ENCODE measurements at regions not wholly inside any gene's neighbourhood (a gene's known extent, or its start where the extent isn't known, plus 50 kb on each side); places are given as distances from the start of the nearest gene placed in this dataset.
"Not testable (repeated sequence)": the region's sequence is repeated elsewhere in the genome, so short reads cannot be mapped to it uniquely, and the experiment has no call there.

DNA sequence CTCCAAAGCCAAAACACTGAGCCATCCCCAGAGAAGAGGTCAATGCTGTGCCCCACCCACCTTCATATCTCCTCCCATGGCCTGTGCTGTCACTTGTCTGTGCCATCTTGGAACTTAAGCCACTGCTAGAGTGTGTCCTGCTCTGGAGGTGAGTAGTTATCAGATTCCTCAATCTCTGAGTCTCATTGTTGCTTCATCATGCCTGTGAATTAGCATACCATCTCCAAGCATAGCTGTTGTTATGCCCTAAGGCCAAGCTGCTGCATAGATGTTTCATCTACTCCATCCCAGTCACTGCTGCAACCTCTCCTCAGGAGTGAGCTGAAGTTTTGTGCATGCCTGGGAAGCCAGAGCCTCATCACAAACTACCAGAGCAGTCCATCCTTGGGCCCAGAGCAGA lies 349.0 kb downstream of the ZWINT start:
- intact Hi-C loops (cut with micrococcal nuclease) = no loop called here
- H3K9me3 Mint-ChIP-seq = peaks cover 16% of the 10 kb centered on the region
- H3K36me3 Mint-ChIP-seq (ENCODE audit: low read depth) = no peaks in the 10 kb centered on the region
- no peak for DNase-seq (ENCODE audit: low spot score)
- H3K4me1 Mint-ChIP-seq (ENCODE audit: low read depth) = no peaks in the 10 kb centered on the region
- H3K4me3 Mint-ChIP-seq (ENCODE audit: low read depth) = no peak overlapping the region
- no peaks in the 10 kb centered on the region for H3K27me3 Mint-ChIP-seq (ENCODE audit: low read depth)
- H3K27ac Mint-ChIP-seq = no peak overlapping the region

GRCh38 chr10:56003555-56003954 lies 357.5 kb downstream of the ZWINT start:
- DNase-seq (ENCODE audit: low spot score) = no peak
- Mint-ChIP-seq H3K4me3 (ENCODE audit: low read depth) (no peak overlapping the region), H3K27ac (no peak overlapping the region), H3K9me3 (peaks cover 11% of the 10 kb centered on the region), H3K4me1 (ENCODE audit: low read depth) (no peaks in the 10 kb centered on the region), H3K36me3 (ENCODE audit: low read depth) (no peaks in the 10 kb centered on the region), H3K27me3 (ENCODE audit: low read depth) (no peaks in the 10 kb centered on the region)
- intact Hi-C loops (cut with micrococcal nuclease) = no loop called here

DNA sequence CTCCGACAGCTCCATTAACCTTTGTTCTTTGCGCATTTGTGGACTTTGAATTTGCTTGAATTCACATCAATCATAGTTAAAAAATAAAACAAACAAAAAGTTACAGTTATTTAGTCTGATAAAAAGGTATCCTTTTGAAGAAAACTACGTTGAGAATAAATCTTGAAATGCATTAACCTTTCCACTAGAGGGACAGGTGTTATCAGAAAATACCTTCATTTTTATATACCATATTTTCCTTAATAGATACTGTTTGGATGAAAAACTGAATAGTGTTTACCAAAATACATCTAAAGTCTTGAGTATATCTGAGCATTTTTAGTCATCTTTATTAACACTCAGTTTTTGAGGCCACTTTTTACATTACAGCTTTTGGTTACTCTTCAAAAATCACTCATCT lies 371.9 kb downstream of the ZWINT start:
- Mint-ChIP-seq H3K4me1 (ENCODE audit: low read depth) (no peaks in the 10 kb centered on the region), H3K27ac (no peak overlapping the region), H3K27me3 (ENCODE audit: low read depth) (no peaks in the 10 kb centered on the region), H3K9me3 (peaks cover 3% of the 10 kb centered on the region), H3K36me3 (ENCODE audit: low read depth) (no peaks in the 10 kb centered on the region), H3K4me3 (ENCODE audit: low read depth) (no peak overlapping the region)
- intact Hi-C loops (cut with micrococcal nuclease) = no loop called here
- DNase-seq (ENCODE audit: low spot score) = no peak

- intact Hi-C loops (cut with micrococcal nuclease) = no loop called here
- Mint-ChIP-seq H3K4me3 (ENCODE audit: low read depth) (no peak overlapping the region), H3K36me3 (ENCODE audit: low read depth) (no peaks in the 10 kb centered on the region), H3K4me1 (ENCODE audit: low read depth) (no peaks in the 10 kb centered on the region), H3K27ac (no peak overlapping the region), H3K9me3 (no peaks in the 10 kb centered on the region), H3K27me3 (ENCODE audit: low read depth) (no peaks in the 10 kb centered on the region)
- no peak for DNase-seq (ENCODE audit: low spot score)
These were observed 381.9 kb downstream of the ZWINT start for GRCh38 chr10:55979203-55979602.

DNA sequence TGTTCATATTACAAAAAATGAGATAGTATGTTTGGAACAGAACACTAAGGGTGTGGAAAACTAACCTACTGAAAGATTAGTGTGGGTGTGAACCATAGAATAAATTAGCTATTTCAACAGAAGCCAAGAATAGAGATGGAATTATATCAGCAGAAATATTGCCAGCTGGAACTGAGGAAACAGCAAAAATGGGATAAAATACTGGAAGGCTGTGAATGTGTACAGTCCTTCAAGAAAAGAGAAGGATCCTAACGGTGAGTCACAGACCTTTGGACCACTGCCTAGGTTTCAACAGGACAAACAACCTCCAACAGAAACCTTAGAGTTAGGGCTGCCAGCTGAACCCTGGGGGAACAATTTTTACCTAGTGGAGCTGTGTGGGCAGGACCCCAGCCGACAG lies 395.0 kb downstream of the ZWINT start:
- Mint-ChIP-seq H3K9me3 (peaks cover 16% of the 10 kb centered on the region), H3K36me3 (ENCODE audit: low read depth) (no peaks in the 10 kb centered on the region), H3K4me3 (ENCODE audit: low read depth) (no peak overlapping the region), H3K27me3 (ENCODE audit: low read depth) (no peaks in the 10 kb centered on the region), H3K4me1 (ENCODE audit: low read depth) (no peaks in the 10 kb centered on the region), H3K27ac (no peak overlapping the region)
- intact Hi-C loops (cut with micrococcal nuclease) = no loop called here
- DNase-seq (ENCODE audit: low spot score) = no peak

DNA sequence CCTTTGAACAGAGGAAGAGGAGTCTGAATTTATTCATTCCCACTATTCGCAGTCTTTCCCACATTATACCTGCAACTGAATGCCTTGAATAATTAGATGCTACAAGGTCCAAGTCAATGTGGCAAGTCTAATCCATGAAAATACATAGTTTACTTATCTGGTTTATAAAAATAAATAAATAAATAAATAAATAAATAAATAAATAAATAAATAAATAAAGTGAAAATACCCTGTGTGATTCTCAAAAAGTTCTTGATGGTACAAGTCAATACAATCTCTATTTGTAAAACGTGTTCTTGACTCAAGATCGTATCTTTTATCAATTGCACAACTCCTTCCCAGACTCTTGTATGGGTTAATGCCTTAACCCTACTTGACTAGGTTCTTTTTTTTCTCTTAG lies 417.7 kb downstream of the ZWINT start:
- no peaks in the 10 kb centered on the region for H3K27me3 Mint-ChIP-seq (ENCODE audit: low read depth)
- intact Hi-C loops (cut with micrococcal nuclease) = no loop called here
- H3K36me3 Mint-ChIP-seq (ENCODE audit: low read depth) = no peaks in the 10 kb centered on the region
- peaks cover 8% of the 10 kb centered on the region for H3K9me3 Mint-ChIP-seq
- no peaks in the 10 kb centered on the region for H3K4me1 Mint-ChIP-seq (ENCODE audit: low read depth)
- DNase-seq (ENCODE audit: low spot score) = no peak
- no peak overlapping the region for H3K27ac Mint-ChIP-seq
- no peak overlapping the region for H3K4me3 Mint-ChIP-seq (ENCODE audit: low read depth)

DNA sequence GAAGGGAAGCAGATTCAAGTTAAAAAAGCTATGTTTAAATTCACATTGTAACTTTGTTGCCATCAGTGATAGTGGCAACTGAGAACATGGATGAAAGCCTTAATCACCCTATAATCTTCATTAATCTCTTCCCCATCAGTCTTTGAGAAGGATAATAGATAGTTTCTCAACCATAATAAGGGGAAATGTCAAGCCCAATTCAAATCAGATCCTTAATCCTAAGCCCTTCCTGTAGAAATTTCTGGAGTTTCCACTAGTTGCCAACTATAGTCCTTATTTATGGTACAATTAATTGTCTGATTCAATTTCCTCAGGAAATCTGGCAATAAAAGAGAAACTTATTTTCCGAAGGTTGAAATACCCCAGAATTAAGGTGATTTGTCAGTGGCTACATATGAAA lies 431.8 kb downstream of the ZWINT start:
- Mint-ChIP-seq H3K4me3 (ENCODE audit: low read depth) (no peak overlapping the region), H3K27me3 (ENCODE audit: low read depth) (no peaks in the 10 kb centered on the region), H3K9me3 (peaks cover 3% of the 10 kb centered on the region), H3K4me1 (ENCODE audit: low read depth) (no peaks in the 10 kb centered on the region), H3K27ac (no peak overlapping the region), H3K36me3 (ENCODE audit: low read depth) (no peaks in the 10 kb centered on the region)
- no peak for DNase-seq (ENCODE audit: low spot score)
- intact Hi-C loops (cut with micrococcal nuclease) = no loop called here

- H3K27me3 Mint-ChIP-seq (ENCODE audit: low read depth); H3K4me3 Mint-ChIP-seq (ENCODE audit: low read depth); H3K27ac Mint-ChIP-seq; H3K36me3 Mint-ChIP-seq (ENCODE audit: low read depth); DNase-seq (ENCODE audit: low spot score); intact Hi-C loops (cut with micrococcal nuclease); H3K4me1 Mint-ChIP-seq (ENCODE audit: low read depth): not testable (repeated sequence)
- peaks cover 33% of the 10 kb centered on the region for H3K9me3 Mint-ChIP-seq
These were observed 461.4 kb downstream of the ZWINT start for GRCh38 chr10:55899472-55900147.

DNA sequence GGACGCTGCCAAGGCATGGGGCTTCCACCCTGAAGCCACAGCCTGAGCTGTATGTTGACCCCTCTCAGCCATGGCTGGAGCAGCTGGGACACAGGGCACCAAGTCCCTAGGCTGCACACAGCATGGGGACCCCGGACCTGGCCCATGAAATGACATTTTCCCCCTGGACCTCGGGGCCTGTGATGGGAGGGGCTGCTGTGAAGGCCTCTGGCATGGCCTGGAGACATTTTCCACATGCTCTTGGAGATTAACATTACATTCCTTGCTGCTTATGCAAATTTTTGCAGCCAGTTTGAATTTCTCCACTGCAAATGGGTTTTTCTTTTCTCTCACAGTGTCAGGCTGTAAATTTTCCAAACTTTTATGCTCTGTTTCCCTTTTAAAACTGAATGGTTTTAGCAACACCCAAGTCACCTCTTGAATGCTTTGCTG lies 463.6 kb downstream of the ZWINT start:
- intact Hi-C loops (cut with micrococcal nuclease) = no loop called here
- H3K36me3 Mint-ChIP-seq (ENCODE audit: low read depth) = no peaks in the 10 kb centered on the region
- H3K4me1 Mint-ChIP-seq (ENCODE audit: low read depth) = no peaks in the 10 kb centered on the region
- no peak overlapping the region for H3K27ac Mint-ChIP-seq
- H3K27me3 Mint-ChIP-seq (ENCODE audit: low read depth) = no peaks in the 10 kb centered on the region
- DNase-seq (ENCODE audit: low spot score) = no peak
- no peak overlapping the region for H3K4me3 Mint-ChIP-seq (ENCODE audit: low read depth)
- peaks cover 31% of the 10 kb centered on the region for H3K9me3 Mint-ChIP-seq

DNA sequence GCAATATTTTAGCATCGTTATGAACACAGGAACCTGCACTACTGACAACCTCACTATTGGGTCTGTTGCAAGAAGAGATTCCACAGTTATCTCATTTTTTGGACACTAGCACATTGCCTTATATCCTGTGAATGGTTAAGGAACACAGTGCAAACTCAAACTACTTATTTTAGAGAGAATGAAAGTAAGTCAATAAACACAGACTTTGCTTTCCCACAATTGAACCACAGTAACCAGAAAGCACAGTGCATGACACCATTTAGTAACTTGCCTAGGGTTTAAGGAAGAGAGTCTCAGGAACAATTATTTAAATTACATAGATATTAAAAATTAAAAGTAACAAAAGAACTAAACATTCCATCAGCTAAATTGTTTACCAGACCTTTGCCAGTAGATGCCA lies 468.8 kb downstream of the ZWINT start:
- Mint-ChIP-seq H3K9me3 (peaks cover 16% of the 10 kb centered on the region), H3K4me1 (ENCODE audit: low read depth) (no peaks in the 10 kb centered on the region), H3K4me3 (ENCODE audit: low read depth) (no peak overlapping the region), H3K36me3 (ENCODE audit: low read depth) (no peaks in the 10 kb centered on the region), H3K27me3 (ENCODE audit: low read depth) (no peaks in the 10 kb centered on the region), H3K27ac (no peak overlapping the region)
- intact Hi-C loops (cut with micrococcal nuclease) = no loop called here
- DNase-seq (ENCODE audit: low spot score) = no peak

DNA sequence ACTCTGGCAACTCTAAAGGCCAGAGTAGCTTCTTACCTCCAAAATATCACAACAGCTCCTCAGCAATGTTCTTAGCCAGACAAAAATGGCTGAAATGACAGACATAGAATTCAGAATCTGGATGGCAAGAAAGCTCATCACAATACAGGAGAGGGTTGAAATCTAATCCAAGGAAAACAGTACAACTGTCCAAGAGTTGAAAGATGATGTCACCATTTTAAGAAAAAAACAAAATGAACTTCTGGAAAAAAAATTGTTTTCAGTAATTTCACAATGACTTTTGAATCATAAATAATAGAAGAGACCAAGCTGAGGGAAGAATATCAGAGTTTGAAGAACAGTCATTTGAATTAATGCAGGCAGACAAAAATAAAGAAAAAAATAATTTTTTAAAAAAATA lies 479.5 kb downstream of the ZWINT start:
- H3K27me3 Mint-ChIP-seq (ENCODE audit: low read depth) = no peaks in the 10 kb centered on the region
- no peak overlapping the region for H3K4me3 Mint-ChIP-seq (ENCODE audit: low read depth)
- peaks cover 24% of the 10 kb centered on the region for H3K9me3 Mint-ChIP-seq
- H3K4me1 Mint-ChIP-seq (ENCODE audit: low read depth) = no peaks in the 10 kb centered on the region
- intact Hi-C loops (cut with micrococcal nuclease) = no loop called here
- H3K36me3 Mint-ChIP-seq (ENCODE audit: low read depth) = no peaks in the 10 kb centered on the region
- no peak for DNase-seq (ENCODE audit: low spot score)
- no peak overlapping the region for H3K27ac Mint-ChIP-seq

- no peaks in the 10 kb centered on the region for H3K4me1 Mint-ChIP-seq (ENCODE audit: low read depth)
- H3K27ac Mint-ChIP-seq = no peak overlapping the region
- H3K9me3 Mint-ChIP-seq = peaks cover 17% of the 10 kb centered on the region
- H3K27me3 Mint-ChIP-seq (ENCODE audit: low read depth) = no peaks in the 10 kb centered on the region
- no peaks in the 10 kb centered on the region for H3K36me3 Mint-ChIP-seq (ENCODE audit: low read depth)
- intact Hi-C loops (cut with micrococcal nuclease) = no loop called here
- no peak for DNase-seq (ENCODE audit: low spot score)
- H3K4me3 Mint-ChIP-seq (ENCODE audit: low read depth) = no peak overlapping the region
These were observed 487.6 kb downstream of the ZWINT start for GRCh38 chr10:55873485-55873884.

GRCh38 chr10:55870186-55870585 lies 490.9 kb downstream of the ZWINT start:
- no peak for DNase-seq (ENCODE audit: low spot score)
- H3K4me1 Mint-ChIP-seq (ENCODE audit: low read depth) = no peaks in the 10 kb centered on the region
- H3K27me3 Mint-ChIP-seq (ENCODE audit: low read depth) = no peaks in the 10 kb centered on the region
- no peaks in the 10 kb centered on the region for H3K36me3 Mint-ChIP-seq (ENCODE audit: low read depth)
- no peak overlapping the region for H3K27ac Mint-ChIP-seq
- peaks cover 14% of the 10 kb centered on the region for H3K9me3 Mint-ChIP-seq
- intact Hi-C loops (cut with micrococcal nuclease) = no loop called here
- no peak overlapping the region for H3K4me3 Mint-ChIP-seq (ENCODE audit: low read depth)

DNA sequence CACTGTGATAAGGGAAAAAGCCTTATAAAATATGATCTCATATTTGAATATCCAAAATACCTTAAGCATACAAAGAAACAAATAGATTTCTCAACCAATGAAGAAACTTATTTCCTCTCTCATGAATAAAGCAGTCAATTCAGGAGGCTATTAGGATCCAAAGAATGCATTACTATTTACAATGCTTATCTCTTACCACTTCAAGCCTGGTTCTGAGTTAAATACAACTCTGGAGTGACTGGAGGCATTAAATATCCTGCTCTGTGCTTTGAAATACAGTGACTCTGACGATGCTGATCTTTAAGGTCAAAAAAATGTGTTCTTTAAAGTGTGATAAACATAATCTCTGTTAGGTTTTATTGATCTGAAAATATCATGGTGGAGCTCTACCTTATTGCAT lies 493.2 kb downstream of the ZWINT start:
- H3K4me3 Mint-ChIP-seq (ENCODE audit: low read depth) = no peak overlapping the region
- H3K4me1 Mint-ChIP-seq (ENCODE audit: low read depth) = no peaks in the 10 kb centered on the region
- H3K9me3 Mint-ChIP-seq = peaks cover 15% of the 10 kb centered on the region
- H3K36me3 Mint-ChIP-seq (ENCODE audit: low read depth) = no peaks in the 10 kb centered on the region
- H3K27ac Mint-ChIP-seq = no peak overlapping the region
- intact Hi-C loops (cut with micrococcal nuclease) = no loop called here
- no peak for DNase-seq (ENCODE audit: low spot score)
- no peaks in the 10 kb centered on the region for H3K27me3 Mint-ChIP-seq (ENCODE audit: low read depth)
